Cerebellar nuclear complex (tissue), 1 donor: ENCODE measurements at regions not wholly inside any gene's neighbourhood (a gene's known extent, or its start where the extent isn't known, plus 50 kb on each side); places are given as distances from the start of the nearest gene placed in this dataset.
"Not testable (repeated sequence)": the region's sequence is repeated elsewhere in the genome, so short reads cannot be mapped to it uniquely, and the experiment has no call there.

Experiments used
- DNase-seq, 2 experiments: peaks; one replicate each; lab custom pipeline; 2025; lab: John Stamatoyannopoulos, UW

DNA sequence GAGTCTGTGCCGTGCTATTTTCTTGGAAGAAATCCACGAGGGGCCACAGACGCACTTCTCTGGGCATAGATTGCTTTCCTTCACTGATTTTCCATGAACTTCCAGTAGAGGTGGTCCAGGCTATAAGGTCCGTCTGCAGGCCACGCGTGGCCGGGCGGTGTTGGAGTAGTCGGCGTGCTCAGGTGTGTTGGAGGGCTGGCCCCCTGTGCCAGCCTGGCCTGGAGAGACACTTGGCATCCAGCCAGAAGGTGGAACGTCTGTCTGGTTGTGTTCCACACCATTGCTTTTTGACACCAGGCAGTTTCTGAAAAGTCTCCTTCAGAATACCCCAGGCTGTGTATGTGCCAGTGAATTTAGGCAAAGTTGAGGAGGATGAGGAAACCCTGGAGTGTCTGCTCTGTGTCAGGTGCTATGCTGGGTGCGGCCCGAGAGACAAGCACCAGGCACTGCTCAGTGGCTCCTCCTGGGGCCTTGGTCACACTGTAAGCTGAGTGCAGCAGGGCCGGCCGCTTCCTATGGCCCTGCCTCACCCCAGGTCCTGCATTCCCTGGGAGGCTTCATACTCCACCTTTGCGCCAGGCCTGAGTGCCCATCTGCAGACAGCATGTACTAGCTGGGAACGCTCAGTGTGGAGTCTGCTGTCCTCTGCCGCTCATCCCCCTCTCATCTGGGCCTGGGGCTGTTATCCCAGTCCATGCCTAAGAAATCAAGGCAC, 52.1 kb upstream of the TAMM41 start:
- no peak for DNase-seq

DNA sequence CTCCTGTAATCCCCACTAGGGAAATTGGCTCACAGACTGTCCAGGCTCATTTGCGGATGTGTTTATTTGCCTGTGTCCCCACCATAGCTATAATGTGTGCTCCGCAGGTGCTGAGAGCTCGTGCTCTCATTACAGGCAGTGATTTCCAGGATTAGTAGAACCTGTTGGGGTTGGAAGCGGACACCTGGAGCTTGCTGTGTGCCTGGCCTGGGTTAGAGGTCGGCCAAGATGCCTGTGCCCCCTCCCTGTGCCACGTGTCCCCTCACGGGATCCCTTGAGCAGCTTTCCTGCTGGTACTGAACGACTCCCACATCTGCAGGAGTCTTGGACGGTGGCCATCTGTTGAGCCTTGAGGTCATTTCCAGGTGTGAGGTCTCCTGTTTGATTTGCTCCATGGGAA, 52.7 kb upstream of the TAMM41 start:
- not testable (repeated sequence) for DNase-seq

DNA sequence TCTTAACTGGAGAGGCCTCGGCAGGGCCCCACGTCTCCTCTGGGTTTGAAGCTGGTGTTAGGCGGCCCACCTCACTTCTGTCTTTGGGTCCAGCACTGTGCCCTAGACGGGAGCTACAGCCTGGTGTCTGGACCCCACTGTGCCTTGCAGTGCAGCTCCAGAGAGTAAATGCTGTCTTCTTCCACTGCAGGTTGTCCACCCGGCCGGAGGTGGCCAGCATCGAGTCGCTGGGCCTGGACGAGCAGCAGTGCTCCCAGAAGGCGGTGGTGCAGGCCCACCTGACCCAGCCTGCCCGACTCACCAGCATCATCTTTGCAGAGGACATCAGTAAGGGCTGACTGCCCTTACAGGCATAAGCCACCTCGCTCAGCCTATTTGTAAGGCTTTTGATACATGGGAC, 53.1 kb upstream of the TAMM41 start:
- DNase-seq = no peak

DNA sequence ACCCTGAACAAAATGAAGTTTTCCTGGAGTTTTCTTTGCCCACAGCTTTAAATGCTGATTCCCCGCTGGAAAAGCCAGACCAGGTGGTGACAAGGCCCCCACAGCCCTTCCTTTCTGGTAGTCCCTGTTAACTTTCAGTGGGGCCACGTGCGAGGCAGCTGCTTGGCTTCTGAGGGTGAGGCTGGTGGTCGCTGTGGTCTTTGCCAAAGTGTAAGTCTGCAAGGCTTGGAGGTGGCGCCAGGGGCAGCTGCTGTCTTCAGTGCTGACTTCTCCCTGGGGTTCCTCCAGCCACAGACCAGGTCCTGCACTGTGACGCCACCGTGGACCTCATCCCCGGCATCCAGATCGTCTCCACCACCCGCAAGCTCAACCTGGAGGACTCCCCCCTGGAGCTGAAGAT, 54.1 kb upstream of the TAMM41 start:
- no peak for DNase-seq

DNA sequence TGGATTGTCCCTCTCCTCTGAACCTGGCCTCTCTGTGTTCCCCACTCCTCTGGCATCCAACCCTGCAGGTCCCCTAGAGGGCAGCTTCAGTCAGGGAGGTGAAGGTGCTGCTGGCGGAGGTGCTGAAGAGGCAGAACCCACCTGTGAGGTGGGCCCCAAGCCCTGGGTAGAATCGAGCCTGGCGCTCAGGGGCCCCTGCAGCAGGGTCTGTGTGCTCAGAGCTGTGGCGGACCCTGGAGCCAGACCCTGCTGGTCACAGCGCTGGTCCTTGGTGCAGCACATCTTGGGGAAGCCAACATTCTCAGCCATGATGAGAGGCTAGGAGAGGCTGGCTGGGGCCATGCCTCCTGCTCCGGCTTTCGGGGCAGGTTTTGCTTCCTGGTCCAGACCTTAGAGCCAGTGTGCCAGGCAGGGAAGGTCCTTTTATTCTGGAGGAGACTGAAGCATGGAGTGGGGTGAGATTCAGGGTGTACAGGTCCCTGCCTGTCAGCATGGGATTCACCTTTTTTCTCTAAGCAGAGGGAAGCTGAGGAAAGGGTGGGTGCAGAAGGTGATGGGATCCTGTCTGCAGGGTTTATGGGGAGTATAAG, 54.7 kb upstream of the TAMM41 start:
- no peak for DNase-seq

DNA sequence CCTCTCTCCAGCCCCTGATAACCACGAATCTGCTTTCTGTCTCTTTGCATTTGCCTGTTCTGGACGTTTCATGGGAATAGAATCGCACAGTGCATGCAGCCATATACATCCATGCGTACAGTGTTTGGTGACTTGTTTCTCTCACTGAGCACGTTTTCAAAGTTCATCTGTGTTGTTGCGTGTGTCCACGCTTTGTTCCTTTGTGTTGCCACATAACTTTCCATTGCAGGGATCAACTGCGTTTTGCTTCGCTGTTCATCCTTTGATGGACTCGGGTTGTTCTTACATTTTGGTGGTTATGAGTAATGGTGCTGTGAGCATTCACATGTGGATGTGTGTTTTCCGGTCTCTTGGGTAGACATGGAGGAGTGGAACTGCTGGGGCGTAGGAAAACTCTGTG, 56.4 kb upstream of the TAMM41 start:
- no peak for DNase-seq

DNA sequence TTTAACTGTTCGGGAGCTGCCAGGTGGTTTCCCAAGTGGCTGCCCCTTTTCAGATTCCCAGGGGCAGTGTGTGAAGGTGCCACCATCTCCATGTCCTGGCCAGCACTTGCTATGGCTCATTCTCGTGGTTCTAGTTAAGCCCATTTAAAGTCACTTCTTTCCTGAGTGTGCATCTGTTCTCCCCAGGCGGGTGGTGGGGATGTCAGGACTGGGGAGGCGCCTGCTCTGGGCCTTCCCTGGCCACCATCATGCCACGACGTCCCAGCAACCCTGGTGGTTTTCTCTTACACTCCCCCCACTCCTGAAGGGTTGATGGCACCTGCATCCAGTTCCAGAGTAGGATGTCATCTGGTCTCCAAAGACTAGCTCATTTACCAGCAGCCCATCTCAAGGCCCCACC, 56.8 kb upstream of the TAMM41 start:
- DNase-seq = no peak

DNA sequence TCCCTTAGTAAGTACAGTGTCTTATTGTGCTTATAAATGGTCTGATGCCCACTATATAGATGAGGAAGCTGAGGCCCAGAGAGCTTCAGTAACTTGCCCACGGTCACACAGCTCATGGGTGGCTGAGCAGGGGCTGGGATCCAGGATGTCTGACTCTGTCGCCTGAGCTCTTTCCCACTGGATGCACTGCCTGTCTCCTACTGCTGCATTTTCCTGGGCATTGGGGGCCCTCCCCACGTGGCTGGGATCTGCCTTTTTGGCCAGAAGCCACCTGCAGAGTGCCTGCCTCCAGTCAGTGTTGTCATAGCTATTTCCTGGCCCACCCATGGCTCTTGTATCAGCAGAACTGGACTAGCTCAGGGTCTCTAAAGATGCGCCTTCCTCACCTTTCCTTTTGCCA, 57.5 kb upstream of the TAMM41 start:
- no peak for DNase-seq

DNA sequence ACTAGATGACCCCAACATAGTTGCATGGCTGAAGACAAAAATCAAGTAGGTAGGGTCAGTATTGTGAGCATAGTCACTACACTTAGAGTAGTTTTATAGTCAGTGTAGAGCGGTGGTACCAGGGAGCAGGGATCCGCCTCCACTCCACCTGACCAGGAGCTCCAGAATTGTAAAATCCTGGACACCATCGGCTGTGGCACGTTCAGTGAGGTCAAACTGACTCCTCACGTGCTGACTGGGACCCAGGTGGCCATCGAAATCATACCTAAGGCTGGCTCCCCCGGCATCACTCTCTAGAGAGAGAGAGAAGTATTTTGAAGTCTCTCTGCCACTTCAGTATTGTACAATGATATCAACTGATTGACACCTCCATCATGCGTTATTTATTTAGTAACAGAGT, 59.7 kb upstream of the TAMM41 start:
- DNase-seq = no peak

DNA sequence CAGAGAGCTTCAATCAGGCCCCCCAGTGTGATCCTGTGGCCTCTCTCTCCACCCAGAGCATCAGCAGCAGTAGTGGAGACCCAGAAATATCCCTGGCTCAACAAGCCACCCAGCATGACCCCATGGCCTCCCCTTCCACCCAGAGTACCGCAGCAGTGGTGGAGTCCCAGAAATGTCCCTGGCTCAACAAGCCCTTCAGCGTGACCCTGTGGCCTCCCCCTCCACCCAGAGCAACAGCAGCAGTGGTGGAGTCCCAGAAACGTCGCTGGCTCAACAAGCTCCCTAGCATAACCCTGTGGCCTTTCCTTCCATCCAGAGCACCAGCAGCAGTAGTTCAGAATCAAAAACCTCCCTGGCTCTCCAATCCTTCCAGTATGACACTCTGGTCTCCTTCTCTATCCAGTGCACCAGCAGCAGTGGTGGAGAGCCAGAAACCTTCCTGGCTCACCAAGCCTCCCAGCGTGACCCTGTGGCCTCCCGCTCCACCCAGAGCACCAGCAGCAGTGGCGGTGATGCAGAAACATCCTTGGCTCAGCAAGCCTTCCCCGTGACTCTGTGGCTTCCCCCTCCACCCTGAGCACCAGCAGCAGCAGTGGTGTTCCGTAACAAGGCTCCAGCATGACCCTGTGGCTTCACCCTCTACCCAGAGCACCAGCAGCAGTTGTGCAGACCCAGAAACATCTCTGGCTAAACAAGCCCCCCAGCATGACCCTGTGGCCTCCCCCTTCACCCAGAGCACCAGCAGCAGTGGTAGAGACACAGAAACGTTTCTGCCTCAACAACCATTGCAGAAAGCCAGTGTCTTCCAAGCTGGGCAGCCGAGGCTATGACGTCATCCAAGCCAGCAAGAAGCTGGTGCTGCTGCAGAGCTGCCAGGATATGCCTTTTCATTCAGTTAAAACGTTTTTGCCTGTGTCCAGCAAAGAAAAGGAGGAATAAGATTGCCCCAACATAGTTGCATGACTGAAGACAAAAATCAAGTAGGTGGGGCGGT, 61.3 kb upstream of the TAMM41 start:
- DNase-seq = peak; percentile 9 to 50

DNA sequence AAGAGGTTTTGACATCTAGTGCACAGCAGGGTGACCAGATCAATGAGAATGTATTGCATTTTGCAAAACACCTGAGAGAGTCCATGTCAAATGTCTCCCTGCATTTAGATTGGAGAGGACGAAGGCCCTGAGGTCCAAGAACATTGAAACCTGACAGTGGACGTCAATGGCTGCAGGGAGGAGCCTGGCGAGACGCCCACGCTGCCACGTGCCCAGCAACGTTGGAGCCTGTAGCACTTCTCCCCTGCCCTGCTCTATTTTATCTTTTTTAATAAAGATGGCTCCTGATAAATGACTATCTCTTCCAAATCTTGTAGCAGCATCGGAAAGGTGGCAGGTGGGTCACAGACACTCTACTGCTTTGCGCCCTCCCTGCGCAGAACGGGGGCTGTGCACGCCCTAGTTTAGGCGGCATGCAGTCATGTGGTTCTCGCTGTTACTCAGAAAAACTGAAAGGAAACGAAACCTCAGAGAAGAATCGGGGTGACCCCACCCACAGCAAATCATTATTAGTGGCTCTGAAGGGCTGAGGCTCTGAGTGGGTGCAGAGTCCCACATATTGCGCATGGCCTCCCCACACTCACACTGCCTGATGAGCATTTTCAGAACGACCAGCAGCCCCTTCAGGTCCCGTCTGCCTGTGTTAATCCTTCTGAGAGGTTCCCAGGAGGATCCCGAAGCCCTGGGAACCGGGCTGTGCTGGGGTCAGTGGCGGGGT, 62.5 kb upstream of the TAMM41 start:
- no peak for DNase-seq

DNA sequence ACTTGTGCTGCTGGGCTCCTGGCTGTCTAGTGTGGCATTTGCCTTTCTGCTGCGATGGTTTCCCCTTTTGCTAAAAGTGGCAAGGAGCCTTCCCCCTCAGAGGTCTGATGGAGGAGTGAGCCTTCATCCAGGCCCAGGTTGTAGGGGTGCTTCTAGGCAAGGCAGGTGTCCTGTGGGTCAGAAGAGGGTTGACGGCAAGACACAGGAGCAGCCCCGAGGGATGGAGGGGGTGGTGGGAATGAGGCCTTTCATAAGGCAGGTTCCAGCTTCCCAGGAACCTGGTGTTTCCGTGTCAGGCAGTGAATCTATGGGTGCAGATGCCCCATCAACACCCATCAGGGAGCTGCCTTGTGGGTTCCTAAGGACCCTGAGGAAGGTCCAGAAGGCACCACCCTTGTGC, 63.0 kb upstream of the TAMM41 start:
- no peak for DNase-seq

DNA sequence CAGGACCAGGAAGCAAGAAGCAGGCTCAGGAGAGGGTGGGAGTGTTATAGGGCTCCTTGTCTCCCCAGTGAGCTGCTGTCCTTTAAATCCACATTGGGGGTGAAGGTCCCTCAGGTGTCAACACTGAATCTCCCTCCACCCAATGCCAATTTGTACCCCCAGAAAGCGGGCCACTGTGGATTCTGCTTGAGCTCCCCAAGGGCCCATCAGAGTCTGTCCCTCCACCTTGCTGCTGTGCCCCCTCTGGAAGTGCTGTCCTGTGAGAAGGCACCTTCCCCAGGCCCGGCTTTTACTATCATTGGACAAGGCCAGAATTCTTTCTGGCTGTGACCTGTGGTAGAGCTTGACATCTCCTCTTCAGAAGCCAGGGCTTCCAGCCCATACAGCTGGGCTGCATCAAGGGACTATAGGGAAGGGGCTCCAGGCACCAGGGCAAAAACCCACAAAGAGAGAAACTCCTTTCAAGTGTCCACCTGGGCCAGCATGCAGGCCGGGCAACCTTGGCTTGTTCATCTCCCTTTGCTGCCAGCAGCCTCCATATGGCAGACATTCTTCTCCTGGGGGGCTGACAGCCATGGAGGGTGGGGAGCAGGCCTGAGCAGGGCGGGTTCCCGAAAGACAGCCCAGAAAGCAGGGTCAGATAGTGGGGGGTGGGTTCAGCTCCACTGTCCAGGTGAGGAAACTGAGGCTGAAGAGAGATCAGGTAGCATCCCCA, 63.7 kb upstream of the TAMM41 start:
- peak in 1 of 2 experiments; percentile 71 for DNase-seq

DNA sequence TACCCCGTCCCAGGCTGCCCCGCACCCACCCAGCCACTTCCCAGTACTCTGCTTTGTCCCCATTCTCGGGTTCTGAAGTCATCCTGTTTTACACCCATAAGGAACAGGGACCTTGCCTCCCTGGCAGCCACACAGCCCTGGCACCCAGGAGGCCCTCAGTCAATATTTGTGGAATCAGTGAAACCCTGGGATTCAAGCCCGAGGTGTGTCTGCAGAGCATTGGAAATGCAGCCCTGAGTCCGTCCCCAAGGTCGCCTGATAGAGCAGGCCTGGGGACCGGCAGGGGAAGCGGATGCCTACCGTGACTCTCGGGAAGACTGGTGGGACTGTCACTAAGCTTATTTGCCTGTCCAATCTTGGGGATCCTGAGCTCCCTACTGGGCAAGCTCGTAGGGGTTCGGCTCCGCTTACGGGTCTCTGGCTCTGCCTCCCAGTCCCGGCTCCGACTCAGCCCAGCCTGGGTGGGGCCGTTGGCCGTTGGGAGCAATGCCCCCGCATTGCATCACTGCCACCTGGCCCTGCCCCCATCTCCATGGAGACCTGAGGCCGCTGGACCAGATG, 64.4 kb upstream of the TAMM41 start:
- DNase-seq = peak in 1 of 2 experiments; percentile 71

DNA sequence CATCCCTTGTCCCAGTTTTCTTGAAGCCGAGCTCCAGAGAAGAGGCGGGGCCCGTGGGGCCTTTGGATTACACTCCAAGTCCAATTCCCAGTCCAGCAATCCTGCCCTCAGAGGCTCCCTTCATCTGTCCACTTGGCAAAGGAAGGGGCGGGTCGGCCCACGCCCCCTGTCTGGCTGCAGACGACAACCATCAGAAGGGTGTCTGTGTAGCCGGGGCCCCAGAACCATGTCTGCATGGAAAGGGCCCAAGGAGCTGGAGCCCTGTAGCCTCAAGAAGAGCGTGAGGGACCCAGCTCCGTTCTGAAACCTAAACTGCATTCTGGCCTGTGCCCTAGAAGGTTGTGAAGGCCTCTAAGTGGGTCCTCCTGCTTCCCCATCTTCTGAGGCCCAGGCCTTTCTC, 65.2 kb upstream of the TAMM41 start:
- DNase-seq = not testable (repeated sequence)

DNA sequence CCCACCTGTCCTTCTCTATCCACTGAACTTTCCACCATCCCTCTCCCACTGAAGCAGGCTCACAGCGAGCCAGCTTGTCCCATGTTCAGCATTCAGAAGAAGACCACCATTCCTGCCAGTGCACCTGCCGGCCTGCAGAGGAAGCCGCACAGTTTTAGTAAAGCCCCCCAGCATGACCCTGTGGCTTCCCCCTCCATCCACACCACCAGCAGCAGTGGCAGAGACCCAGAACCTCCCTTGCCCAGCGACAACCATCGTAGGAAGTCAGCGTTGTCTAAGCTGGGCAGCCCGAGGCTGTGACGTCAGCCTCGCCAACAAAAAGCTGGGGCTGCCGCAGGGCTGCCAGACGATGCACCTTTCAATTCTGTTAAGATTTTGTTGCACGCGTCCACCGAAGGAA, 66.6 kb upstream of the TAMM41 start:
- no peak for DNase-seq

DNA sequence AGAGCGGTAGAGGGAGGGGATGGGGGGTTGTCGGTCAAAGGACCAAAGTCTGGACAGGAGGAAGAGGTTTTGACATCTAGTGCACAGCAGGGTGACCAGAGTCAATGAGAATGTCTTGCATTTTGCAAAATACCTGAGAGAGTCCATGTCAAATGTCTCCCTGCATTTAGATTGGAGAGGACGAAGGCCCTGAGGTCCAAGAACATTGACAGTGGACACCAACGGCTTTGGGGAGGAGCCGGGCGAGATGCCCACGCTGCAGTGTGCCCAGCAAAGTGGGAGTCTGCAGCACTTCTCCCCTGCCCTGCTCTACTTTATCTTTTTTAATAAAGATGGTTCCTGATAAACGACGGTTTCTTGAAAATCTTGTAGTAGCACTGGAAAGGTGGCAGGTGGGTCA, 67.4 kb upstream of the TAMM41 start:
- no peak for DNase-seq

DNA sequence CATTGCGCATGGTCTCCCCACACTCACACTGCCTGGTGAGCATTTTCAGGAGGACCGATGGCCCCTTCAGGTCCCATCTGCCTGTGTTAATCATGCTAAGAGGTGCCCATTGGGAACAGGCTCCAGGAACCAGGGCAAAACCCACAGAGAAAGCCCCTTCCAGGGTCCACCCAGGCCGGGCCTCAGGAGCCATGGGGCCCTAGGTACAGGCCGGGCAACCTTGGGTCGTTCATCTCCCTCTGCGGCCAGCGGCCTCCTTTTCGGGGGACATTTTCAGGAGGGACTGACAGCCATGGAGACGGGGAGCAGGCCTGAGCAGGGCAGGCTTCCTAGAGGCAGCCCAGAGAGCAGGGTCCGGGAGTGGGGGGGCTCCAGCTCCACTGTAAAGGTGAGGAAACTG, 68.0 kb upstream of the TAMM41 start:
- DNase-seq = no peak

DNA sequence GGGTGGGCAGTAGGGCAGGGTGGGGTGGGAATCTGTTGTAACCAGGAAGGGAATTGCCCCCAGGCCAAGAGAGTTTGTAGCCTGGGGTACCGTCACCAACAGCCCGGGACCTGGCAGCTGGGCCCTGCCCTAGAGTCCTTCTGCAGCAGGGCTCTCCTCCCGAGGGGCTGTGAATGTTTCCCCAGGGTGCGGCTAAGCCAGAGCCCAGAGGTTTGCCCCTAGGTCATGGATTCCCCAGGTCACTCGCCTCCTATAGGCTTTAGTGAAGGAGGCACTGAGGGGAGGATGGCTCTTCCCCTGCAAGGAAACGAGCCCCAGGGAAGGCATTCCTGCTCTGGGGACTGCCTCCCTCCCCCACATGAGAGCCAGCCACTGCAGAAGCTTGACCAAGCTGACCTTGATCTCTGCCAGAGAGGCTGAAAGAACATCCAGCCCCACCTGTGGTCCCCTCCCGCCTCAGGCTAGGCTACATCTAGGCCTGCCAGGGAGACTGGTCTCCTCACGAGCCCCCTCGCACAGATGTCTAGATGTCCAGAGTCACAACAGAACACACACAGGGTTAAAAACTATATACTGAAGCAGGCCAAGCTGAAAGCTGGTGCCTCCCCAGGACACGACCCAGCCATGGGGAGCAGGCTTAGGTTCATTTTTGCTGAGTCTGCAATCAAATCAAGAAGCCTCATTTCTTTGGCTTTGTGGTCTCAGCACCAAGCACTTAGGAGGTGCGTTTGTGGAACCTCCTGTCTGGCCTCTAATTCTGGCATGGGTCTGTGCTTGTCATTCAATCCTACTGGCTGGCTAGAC, 69.1 kb upstream of the TAMM41 start:
- DNase-seq = no peak

DNA sequence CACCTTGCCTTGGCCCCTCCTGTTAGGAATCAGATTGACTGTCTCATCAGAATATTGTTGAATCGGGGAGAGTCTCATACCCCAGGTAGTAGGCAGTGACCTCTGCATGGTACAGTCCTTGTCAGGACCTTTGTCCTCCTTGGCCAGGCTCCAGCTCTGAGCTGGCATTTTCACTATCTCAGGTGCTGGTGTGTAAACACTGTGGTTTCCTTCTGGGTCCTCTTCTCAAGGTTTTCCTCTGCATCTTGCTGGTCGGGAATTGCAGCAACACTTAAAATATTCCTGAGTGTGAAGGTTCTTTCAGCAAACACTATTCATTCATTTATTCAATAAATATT, 69.7 kb upstream of the TAMM41 start:
- DNase-seq = not testable (repeated sequence)
